ENCODE measurements at regions not wholly inside any gene's neighbourhood (a gene's known extent, or its start where the extent isn't known, plus 50 kb on each side); places are given as distances from the start of the nearest gene placed in this dataset.

DNA sequence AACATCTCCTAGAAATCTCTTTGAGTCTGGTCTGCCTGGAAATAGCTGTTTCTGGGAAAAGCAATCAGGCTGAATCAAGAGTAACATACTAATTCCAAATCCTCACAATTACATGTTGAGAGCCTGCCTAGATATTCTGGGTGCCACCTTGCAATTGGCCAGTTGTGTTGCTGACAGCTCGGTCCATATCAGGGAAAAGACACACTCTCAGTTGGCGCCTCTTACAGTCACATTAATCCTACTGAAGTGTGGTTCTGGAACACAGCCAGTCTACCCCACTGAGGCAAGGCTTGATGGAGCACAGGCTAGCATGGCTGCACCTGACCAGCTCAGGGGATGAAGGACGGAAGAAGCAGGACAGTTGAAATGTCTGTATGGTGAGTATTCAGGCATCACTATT lies 121.4 kb upstream of the TAB2 start:
- no peaks in the 10 kb centered on the region for H3K27me3 ChIP-seq (replicated peaks; ENCODE audit: insufficient read depth, low read depth, low read length, poor library complexity)
- no peaks in the 10 kb centered on the region for H3K4me1 ChIP-seq (ENCODE audit: insufficient read depth, low read length, poor library complexity, severe bottlenecking)
- POLR2A ChIA-PET (ENCODE audit: low non-redundant PET) = no interaction called here
- no peaks in the 10 kb centered on the region for H3K9me3 ChIP-seq (ENCODE audit: low read depth, low read length, poor library complexity, severe bottlenecking)
- TF ChIP-seq EZH2 (IDR thresholded peaks at IDR 0.05; ENCODE audit: borderline replicate concordance, low read depth, low read length, poor library complexity, severe bottlenecking) = no peak
- TF ChIP-seq, protein P1, sequence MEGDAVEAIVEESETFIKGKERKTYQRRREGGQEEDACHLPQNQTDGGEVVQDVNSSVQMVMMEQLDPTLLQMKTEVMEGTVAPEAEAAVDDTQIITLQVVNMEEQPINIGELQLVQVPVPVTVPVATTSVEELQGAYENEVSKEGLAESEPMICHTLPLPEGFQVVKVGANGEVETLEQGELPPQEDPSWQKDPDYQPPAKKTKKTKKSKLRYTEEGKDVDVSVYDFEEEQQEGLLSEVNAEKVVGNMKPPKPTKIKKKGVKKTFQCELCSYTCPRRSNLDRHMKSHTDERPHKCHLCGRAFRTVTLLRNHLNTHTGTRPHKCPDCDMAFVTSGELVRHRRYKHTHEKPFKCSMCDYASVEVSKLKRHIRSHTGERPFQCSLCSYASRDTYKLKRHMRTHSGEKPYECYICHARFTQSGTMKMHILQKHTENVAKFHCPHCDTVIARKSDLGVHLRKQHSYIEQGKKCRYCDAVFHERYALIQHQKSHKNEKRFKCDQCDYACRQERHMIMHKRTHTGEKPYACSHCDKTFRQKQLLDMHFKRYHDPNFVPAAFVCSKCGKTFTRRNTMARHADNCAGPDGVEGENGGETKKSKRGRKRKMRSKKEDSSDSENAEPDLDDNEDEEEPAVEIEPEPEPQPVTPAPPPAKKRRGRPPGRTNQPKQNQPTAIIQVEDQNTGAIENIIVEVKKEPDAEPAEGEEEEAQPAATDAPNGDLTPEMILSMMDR (conservative IDR thresholded peaks at IDR 0.05; ENCODE audit: low read depth, low read length) = no peak
- H3K4me3 ChIP-seq (ENCODE audit: low read depth, low read length, poor library complexity, severe bottlenecking) = no peak overlapping the region
- H3K27ac ChIP-seq (ENCODE audit: low read depth, low read length, poor library complexity, severe bottlenecking) = no peak overlapping the region
- CTCF ChIA-PET = no interaction called here
- intact Hi-C loops (cut with micrococcal nuclease; ENCODE audit: unreplicated experiment) = no loop called here
- no TSS peak for BruUV-seq (replicated peaks)
- no peaks in the 10 kb centered on the region for H3K36me3 ChIP-seq (ENCODE audit: insufficient read depth, low read length, poor library complexity, severe bottlenecking)
- no peak for DNase-seq (ENCODE audit: low spot score)

DNA sequence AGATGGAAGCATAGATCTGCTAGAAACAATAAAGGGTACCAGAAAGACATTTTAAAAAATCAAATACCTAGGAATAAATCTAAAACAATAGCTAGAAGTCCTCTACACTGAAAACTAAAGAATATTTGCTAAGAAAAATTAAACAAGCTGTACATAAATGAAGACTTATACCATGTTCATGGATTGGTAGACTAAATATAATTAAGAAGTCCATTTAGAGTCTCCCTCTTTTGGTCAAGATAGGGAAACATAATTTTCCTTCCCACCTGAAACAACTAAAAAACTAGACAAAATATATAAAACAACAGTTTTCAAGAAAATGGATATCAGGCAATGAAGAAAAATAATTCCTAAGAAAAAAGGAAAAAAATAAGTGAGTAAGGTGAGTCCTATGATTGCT lies 120.0 kb upstream of the TAB2 start:
- no peak for DNase-seq (ENCODE audit: low spot score)
- no peak for TF ChIP-seq EZH2 (IDR thresholded peaks at IDR 0.05; ENCODE audit: borderline replicate concordance, low read depth, low read length, poor library complexity, severe bottlenecking)
- TF ChIP-seq, protein P1 (conservative IDR thresholded peaks at IDR 0.05; ENCODE audit: low read depth, low read length) = no peak
- Histone ChIP-seq H3K9me3 (ENCODE audit: low read depth, low read length, poor library complexity, severe bottlenecking) (no peaks in the 10 kb centered on the region), H3K36me3 (ENCODE audit: insufficient read depth, low read length, poor library complexity, severe bottlenecking) (no peaks in the 10 kb centered on the region), H3K4me1 (ENCODE audit: insufficient read depth, low read length, poor library complexity, severe bottlenecking) (no peaks in the 10 kb centered on the region), H3K27ac (ENCODE audit: low read depth, low read length, poor library complexity, severe bottlenecking) (no peak overlapping the region), H3K27me3 (replicated peaks; ENCODE audit: insufficient read depth, low read depth, low read length, poor library complexity) (no peaks in the 10 kb centered on the region), H3K4me3 (ENCODE audit: low read depth, low read length, poor library complexity, severe bottlenecking) (no peak overlapping the region)
- CTCF ChIA-PET = no interaction called here
- intact Hi-C loops (cut with micrococcal nuclease; ENCODE audit: unreplicated experiment) = no loop called here
- POLR2A ChIA-PET (ENCODE audit: low non-redundant PET) = no interaction called here
- no TSS peak for BruUV-seq (replicated peaks)

DNA sequence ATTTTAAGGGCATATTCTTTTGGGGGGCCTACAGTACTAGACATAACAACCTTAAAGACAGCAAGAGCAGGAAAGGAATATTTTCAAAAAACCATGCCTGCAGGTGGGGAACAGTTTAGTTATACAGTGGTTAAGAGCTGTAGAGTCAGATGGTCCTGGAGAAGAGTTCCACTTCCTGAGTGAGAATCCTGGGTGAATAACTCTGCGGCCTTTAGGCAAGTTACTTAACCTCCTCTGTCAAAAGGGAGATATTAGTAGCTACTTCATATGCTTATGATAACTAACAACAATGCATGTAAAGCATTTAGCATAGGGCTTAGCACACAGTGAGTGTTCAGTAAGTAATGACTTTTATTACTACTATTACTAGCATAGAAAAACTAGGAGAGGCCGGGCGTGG lies 119.2 kb upstream of the TAB2 start:
- BruUV-seq (replicated peaks) = no TSS peak
- Histone ChIP-seq H3K36me3 (ENCODE audit: insufficient read depth, low read length, poor library complexity, severe bottlenecking) (no peaks in the 10 kb centered on the region), H3K4me1 (ENCODE audit: insufficient read depth, low read length, poor library complexity, severe bottlenecking) (no peaks in the 10 kb centered on the region), H3K4me3 (ENCODE audit: low read depth, low read length, poor library complexity, severe bottlenecking) (no peak overlapping the region), H3K27me3 (replicated peaks; ENCODE audit: insufficient read depth, low read depth, low read length, poor library complexity) (no peaks in the 10 kb centered on the region), H3K27ac (ENCODE audit: low read depth, low read length, poor library complexity, severe bottlenecking) (no peak overlapping the region), H3K9me3 (ENCODE audit: low read depth, low read length, poor library complexity, severe bottlenecking) (no peaks in the 10 kb centered on the region)
- POLR2A ChIA-PET (ENCODE audit: low non-redundant PET) = interaction anchor here (0.6 kb wide), 1 partner anchor 26 kb away, joined by 4 read pairs; no protein-coding TSS in a partner anchor
- TF ChIP-seq, protein P1 (conservative IDR thresholded peaks at IDR 0.05; ENCODE audit: low read depth, low read length) = no peak
- TF ChIP-seq EZH2 (IDR thresholded peaks at IDR 0.05; ENCODE audit: borderline replicate concordance, low read depth, low read length, poor library complexity, severe bottlenecking) = no peak
- intact Hi-C loops (cut with micrococcal nuclease; ENCODE audit: unreplicated experiment) = no loop called here
- CTCF ChIA-PET = no interaction called here
- no peak for DNase-seq (ENCODE audit: low spot score)
